ENCODE measurements at regions not wholly inside any gene's neighbourhood (a gene's known extent, or its start where the extent isn't known, plus 50 kb on each side); places are given as distances from the start of the nearest gene placed in this dataset.

- TF ChIP-seq POLR2A (IDR thresholded peaks at IDR 0.05) (no peak), CTCF (IDR thresholded peaks at IDR 0.05) (no peak), EP300 (IDR thresholded peaks at IDR 0.05) (no peak)
Measured at GRCh38 chr5:175802361-175802760, 69.0 kb upstream of the CPLX2 start.

Data from ovary (tissue), 3 donors.